ENCODE measurements at regions not wholly inside any gene's neighbourhood (a gene's known extent, or its start where the extent isn't known, plus 50 kb on each side); places are given as distances from the start of the nearest gene placed in this dataset.
A peak's percentile ranks its signal among the peaks of the same experiment; 100 is the strongest.

GRCh38 chr19:30227661-30228112 is 144.5 kb upstream of the ZNF536 start:
- TF ChIP-seq, protein P1, sequence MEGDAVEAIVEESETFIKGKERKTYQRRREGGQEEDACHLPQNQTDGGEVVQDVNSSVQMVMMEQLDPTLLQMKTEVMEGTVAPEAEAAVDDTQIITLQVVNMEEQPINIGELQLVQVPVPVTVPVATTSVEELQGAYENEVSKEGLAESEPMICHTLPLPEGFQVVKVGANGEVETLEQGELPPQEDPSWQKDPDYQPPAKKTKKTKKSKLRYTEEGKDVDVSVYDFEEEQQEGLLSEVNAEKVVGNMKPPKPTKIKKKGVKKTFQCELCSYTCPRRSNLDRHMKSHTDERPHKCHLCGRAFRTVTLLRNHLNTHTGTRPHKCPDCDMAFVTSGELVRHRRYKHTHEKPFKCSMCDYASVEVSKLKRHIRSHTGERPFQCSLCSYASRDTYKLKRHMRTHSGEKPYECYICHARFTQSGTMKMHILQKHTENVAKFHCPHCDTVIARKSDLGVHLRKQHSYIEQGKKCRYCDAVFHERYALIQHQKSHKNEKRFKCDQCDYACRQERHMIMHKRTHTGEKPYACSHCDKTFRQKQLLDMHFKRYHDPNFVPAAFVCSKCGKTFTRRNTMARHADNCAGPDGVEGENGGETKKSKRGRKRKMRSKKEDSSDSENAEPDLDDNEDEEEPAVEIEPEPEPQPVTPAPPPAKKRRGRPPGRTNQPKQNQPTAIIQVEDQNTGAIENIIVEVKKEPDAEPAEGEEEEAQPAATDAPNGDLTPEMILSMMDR (IDR thresholded peaks at IDR 0.05; ENCODE audit: insufficient read depth, low read depth, low read length), result no peak
- TF ChIP-seq EZH2 (IDR thresholded peaks at IDR 0.05; ENCODE audit: insufficient read depth, low read length), result peak; percentile 12
